GM21576 (cell line): ENCODE measurements at regions not wholly inside any gene's neighbourhood (a gene's known extent, or its start where the extent isn't known, plus 50 kb on each side); places are given as distances from the start of the nearest gene placed in this dataset.

ENCODE experiments used
- ATAC-seq: cut with Tn5 transposase; IDR thresholded peaks from one replicate; pipeline ENCODE4 v1.9.1; 2021; ENCODE audit warnings: mild to moderate bottlenecking, moderate library complexity; ENCODE audit not compliant: unreplicated experiment

DNA sequence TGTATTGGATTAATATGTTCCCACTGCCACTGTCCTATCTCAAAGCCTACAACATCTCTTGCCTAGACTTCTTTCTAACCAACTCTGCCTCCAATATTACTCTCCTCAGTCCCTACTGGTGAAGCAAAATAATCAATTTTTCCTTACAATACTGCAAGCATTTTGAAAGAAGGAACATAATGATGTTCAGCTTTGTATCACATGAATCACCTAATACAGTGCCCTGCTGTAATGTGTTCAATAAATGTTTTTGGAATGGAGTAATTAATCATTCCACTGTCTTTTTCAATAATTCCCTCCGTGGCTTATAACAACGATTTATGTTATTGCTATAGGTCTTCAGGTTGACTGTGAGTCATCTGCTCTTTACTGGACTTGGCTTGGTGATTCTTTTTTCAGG lies 356.4 kb downstream of the TDRD15 start:
- ATAC-seq = no peak

- no peak for ATAC-seq
Observed at GRCh38 chr2:21484643-21485042, 360.9 kb downstream of the TDRD15 start.

- no peak for ATAC-seq
Observed at GRCh38 chr2:21486445-21486844, 362.7 kb downstream of the TDRD15 start.

DNA sequence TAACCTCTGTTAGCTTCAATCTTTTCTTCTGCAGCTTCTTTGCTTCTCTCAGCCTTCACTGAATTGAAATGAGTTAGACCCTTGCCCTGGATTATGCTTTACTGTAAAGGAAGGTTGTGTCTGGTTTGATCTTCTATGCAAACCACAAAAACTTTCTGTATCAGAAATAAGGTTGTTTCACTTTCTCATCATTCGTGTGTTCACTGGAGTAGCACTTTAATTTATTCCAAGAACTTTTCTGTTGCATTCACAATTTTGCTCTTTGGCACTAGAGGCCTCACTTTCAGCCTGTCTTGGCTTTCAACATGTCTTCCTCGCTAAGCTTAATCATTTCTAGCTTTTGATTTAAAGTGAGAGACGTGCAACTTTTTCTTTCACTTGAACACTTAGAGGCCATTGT lies 365.3 kb downstream of the TDRD15 start:
- no peak for ATAC-seq

DNA sequence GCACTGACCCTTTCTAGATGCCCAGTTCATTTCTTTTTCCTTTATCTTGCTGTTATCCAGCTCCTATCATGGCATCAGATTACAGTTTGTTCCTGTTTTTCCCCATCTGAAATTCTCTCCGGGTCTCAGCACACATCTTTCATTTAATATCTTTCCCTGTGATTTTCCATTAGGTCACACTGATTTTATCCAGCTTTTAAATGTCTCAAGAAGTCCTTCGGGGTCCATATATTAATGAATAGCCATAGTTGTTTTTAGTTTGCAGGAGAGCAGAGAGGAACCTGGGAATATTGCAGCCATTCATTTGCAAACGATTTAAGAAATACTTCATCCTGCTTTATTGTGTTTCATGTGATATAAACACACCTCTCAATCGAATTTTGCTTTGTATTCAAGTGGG lies 374.2 kb downstream of the TDRD15 start:
- ATAC-seq = no peak

DNA sequence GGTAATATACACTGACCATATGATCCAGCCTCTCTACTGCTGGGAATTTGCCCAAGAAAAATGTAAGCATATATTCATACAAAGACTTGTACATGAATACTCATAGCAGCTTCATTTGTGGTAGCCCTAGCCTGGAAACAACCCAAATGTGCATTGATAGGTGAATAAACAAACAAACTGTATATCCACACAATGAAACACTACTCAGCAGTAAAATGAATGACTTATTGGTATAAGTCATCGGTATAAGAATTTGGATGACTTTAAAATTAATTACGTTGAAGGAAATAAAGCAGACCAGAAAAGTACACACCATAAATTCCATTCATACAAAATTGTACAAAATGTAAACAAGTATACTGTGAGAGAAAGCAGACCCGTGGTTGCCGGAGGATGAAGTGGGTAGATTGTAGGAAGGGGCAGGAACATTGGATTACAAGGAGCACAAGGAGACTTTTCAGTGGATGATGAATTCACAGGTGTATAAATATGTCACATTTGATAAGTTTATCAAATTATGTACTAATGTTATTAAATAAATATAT lies 376.7 kb downstream of the TDRD15 start:
- ATAC-seq = no peak

- no peak for ATAC-seq
Observed at GRCh38 chr2:21501376-21502027, 377.7 kb downstream of the TDRD15 start.

- ATAC-seq = no peak
Observed at GRCh38 chr2:21515903-21516302, 392.1 kb downstream of the TDRD15 start.

- no peak for ATAC-seq
Observed at GRCh38 chr2:21519412-21519811, 395.6 kb downstream of the TDRD15 start.

DNA sequence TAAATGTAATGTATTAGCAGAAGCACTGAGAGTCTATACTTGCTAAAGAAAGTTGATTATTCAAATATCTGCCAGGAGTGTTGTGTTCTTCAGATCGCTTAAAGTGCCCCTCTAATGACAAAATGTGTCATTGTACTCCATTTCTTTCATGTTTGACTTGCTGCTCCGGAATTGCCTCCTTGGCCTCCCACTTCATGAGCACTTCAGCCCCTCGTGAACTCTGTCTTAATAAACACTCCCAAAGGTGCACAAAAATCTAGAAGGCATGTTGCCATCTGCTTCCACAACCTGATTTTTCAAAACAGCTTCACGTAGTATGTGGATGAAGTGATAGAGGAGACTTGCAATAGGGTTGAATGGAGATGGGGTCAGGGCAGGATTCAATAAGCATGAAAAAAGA lies 396.1 kb downstream of the TDRD15 start:
- no peak for ATAC-seq

GRCh38 chr2:21535826-21536225 lies 412.1 kb downstream of the TDRD15 start:
- ATAC-seq = no peak

DNA sequence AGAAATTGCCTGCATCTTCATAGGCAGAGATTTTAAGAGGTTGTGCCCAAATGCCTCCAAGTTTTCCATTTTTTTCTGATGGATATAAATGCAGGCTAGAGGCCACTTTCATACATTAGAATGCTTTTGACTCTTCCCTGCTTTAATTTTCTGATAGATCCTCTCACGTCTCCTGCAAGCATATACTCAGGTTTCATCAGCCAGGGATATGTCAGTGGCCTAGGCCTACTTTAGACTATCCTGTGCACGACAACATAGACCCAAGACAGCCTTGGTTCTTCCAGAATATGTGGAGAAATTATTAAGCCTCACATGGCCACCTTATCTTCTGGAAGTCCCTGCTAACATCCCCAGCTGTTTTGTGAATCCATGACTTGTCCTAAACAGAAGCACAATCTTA lies 415.9 kb downstream of the TDRD15 start:
- no peak for ATAC-seq

DNA sequence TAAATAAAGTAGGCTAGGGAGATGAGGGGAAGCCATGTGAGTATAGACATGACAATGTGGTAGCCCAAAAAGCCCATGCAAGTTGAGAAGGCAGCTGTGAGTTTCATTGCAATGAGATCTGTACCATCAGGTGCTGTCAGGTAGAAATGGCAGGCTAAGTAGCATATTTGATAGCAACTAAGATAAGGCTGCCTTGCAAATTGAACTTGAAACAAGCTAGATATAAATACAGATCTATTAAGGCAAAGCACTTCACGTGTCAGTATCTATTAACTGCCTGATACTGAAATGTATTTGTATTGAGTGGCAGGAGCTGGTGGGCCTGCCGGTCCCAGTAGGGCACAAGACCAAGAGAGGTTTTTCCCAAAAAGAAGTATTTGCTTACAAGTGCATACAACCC lies 419.9 kb downstream of the TDRD15 start:
- ATAC-seq = no peak

GRCh38 chr2:21544392-21544791 lies 420.6 kb downstream of the TDRD15 start:
- no peak for ATAC-seq

- ATAC-seq = no peak
Observed at GRCh38 chr2:21552981-21553380, 429.2 kb downstream of the TDRD15 start.

DNA sequence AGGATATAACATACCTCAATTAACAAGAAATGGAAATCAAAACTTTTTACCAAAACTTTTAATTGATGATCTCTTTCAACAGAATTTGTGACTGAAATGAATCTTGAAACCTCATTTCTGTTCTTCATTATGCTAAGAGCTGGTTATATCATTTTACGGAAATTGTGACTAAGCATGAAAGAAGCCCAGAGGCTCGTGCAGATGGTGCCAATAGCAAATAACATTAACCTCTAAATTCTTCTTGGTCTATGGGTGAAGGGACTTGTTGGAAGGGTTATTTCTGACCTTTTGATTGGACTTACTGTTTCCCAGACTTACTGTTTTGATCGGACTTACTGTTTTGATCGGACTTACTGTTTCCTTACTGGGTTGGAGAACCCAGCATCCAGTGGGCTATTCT lies 435.6 kb downstream of the TDRD15 start:
- ATAC-seq = no peak

GRCh38 chr2:21561965-21562364 lies 438.2 kb downstream of the TDRD15 start:
- ATAC-seq = no peak

GRCh38 chr2:21567395-21567794 lies 443.6 kb downstream of the TDRD15 start:
- no peak for ATAC-seq

DNA sequence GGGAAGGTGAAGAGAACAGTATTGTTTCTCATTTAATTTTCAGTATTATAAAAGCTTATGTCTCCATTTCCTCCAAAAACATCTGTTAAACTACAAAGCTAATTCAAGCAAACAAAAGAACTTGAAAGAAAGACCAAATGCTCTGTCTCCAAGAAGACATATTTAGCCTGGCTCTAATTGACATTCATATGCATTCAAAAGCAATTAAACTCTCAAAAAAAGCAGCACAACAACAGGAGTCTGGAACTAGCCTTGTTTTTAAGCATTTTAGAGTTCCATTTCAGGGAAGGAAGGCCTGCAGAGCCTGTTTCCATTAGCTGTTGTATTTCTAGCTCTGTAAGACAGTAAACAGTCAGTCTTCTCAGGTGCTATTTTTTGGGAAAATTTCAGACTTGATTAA lies 447.9 kb downstream of the TDRD15 start:
- ATAC-seq = no peak

DNA sequence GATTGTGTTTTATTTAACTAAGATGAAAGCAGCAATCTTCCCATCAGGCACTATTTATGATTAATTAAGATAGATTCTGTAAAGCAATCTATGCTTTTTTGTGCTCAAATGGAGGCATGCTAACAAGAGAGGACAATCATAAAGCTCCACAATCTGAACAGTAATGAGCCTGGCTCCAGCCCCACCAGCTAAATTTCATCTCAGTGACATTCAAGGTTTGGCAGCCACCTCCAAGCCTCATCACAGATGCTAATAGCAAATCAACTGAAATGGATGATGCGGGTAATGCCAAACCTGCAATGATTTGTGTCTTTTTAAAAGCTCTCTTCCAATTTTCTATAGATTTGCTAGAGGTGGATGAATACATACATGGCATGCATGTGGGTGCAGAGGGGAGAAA lies 456.6 kb downstream of the TDRD15 start:
- no peak for ATAC-seq

DNA sequence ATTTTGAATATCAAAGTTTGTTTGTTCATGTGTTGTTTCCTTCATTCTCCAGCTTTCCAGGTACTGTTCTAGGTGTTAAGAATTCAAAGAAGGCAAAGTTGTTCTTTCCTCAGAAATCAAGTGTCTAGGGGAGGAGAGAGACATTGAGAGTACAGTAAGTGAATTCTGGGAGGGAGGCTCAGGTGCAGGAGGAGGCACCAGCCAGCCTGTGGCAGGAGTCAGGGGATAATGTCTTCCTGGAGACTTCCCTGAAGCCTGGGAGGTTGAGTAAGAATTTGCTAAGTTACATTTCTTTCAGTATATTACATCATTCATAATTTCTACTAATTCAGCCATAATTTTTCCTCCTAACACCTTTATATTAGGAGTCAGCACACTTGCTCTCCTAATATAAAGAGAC lies 462.1 kb downstream of the TDRD15 start:
- ATAC-seq = no peak

DNA sequence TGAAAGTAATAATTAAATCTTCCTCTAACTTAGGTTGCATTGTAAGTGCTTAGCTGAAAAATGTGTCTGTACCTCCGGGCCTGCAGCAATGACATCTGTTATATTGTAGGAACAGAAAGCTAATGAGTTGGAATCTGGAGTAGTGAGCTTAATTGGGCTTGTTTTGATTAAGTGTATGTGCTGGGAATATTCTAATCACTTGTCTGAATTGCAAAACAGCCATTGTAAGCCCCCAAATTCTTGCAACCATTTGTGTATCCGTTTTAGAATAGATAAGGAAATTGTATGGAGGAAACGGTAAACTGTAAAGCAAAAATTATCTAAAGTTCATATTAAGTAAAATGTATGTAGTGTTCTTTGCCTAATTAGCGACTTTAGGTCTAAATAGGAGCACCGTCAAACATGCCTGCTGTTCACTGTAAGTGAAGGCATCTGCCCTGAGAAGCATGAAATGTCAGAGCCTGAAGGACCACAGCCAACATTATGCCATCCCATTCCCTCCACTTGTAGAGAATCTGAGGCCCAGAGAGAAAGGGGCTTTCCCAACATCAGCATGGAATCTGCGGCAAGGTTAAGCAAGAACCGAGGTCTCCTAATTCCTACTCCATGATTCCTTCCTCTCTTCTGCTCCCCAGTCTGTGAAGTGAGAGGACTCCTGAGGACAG lies 466.4 kb downstream of the TDRD15 start:
- no peak for ATAC-seq

DNA sequence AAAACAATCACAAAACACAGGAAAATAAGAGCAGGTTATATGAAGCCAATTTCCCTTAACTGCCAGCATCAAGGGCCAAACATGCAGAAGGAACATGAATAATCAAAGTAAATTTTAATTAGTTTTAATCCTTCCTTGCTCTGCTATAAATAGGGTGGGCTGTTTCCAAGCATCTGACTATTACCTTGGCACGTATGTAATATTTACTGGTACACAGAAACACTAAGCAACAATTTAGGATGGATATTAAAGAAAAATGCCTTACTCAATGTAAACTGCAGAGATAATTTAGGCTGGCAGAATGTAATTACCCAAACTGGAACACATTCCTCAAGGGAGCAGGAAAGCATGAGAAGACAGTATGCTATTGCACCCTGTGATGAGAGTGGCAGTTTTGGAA lies 468.2 kb downstream of the TDRD15 start:
- no peak for ATAC-seq
